Fibroblast of upper back skin (primary cell): ENCODE measurements at regions not wholly inside any gene's neighbourhood (a gene's known extent, or its start where the extent isn't known, plus 50 kb on each side); places are given as distances from the start of the nearest gene placed in this dataset.

ENCODE experiments used
- DNase-seq: peaks from one replicate; pipeline ENCODE4 v3.0.0-alpha.2; 2013

GRCh38 chr19:30674656-30675055 is 302.5 kb downstream of the ZNF536 start:
- no peak for DNase-seq

DNA sequence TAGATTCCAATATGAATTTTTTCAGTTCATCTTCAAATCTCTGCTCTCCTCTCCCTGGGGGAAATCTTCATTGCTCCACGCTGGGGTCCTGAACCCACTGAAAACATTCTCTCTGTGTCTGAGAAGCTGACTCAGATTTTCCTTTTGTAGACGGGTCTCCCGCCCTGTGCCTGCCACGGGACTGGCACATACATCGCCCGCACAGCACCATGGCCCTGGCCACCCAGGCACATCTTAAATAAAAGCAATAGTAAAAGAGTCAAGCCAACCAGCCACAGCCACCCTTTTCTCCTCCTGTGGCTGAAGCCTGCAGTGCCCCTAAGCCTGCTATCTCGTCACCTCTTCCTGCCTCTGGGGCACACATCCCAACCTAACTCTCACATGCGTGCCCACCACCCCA is 301.2 kb downstream of the ZNF536 start:
- DNase-seq = no peak

- no peak for DNase-seq
These were observed 300.7 kb downstream of the ZNF536 start for GRCh38 chr19:30672926-30673325.

- DNase-seq = peak; percentile 8
These were observed 299.5 kb downstream of the ZNF536 start for GRCh38 chr19:30671622-30672051.

- DNase-seq = no peak
These were observed 299.1 kb downstream of the ZNF536 start for GRCh38 chr19:30671367-30671619.

DNA sequence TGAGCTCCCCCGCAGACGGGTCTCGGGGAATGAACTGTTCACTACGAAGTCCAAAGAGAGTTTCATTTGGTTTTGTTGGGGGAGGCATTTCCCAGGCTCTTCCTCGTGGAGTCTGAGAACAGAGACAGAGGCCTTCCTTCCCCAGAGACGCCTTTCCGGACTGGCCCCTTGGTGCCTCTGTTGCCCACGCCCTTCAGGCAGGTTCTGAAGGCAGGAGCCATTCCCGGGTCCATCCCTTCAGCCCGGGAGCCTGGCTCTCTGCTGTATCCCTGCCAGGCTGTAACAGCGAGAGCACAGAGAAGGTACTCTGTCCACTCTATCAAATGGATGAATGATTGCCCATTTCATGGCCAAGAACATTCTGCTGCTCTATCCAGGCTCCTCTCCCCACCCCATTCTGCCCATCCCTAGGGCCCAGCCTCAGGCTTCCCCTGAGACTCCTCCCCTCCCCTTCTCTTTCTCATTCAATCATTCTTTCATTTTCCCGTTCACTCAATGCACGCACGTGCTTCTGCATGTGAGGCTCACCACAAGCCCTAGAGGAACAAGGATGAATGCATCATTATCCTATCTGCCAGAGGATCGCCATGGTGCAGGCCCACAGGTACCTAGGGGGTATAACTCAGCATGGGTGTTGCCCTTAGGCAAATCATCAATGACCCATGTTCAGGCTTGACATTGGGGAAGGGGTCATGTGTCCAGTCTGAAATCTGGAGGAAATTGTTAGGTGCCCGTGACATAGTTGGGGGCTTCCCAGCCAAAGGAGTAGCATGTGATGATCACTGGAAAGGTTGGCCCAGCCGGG is 298.6 kb downstream of the ZNF536 start:
- DNase-seq = no peak

GRCh38 chr19:30670011-30670329 is 297.8 kb downstream of the ZNF536 start:
- DNase-seq = no peak

DNA sequence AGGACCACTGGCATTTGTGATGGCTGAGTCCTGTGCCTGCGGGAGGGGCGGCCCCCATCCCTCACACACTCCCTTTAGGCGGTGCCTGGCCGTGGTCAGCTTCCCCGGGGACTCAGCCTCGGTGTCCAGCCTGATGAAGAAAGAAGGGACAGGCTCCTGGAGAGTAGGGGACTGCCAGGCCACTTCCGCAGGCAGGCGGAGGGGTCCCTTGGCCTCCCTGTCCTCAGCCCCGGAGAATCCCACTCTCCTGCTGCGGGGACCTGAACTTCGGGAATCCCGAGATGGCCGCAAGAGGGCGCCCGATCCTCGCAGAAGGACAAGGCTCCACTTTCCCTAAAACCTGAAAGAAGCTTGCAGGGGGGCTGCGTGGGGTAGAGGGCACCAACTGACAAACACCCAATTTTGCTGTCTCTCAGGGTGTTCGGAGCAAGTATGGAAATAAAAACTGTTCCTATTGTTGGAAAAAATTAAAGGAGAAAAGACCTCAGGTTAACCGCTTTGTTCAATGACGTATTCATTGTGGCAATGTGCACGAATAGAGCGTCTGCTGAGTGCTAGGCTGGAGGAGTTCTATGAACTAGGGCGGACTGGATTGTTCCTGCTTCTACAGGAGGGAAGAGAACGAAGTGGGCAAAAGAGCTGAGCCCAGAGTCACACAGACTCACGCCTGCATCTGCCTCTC is 297.3 kb downstream of the ZNF536 start:
- DNase-seq = peak; percentile 30

DNA sequence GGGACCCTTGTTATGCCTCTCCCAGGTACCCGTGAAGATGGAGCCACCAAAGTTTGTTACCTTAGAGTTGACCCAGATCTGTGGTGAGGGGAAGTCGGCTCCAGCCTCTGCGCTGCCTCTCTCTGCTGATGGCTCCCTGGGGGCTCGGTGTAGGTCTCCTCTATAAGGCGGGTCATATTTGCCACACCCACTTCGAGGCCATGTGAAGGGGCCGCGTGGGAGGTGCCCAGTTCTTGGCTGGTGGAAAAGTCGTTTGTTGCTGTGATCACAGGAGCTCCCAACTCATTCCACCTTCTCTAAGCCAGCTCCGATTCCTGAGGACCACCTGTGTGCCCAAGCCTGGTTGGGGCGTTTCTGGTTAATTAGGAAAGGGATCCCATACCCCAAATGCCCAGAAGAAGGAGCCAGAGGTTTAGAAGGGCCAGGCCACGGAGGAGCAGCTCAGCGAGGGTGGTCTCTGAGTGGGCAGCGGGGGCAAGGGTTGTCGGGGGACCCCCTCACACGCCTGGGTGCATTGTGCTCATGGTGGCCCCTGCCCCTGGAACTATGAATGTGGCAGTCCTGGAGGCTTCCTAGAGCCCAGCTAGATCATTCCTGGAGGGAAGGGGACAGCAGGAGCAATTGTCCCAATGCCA is 296.5 kb downstream of the ZNF536 start:
- no peak for DNase-seq

- DNase-seq = no peak
These were observed 295.6 kb downstream of the ZNF536 start for GRCh38 chr19:30667746-30668145.

GRCh38 chr19:30667227-30667626 is 295.0 kb downstream of the ZNF536 start:
- no peak for DNase-seq

- DNase-seq = peak; percentile 17
These were observed 294.2 kb downstream of the ZNF536 start for GRCh38 chr19:30666301-30666803.

- DNase-seq = no peak
These were observed 293.3 kb downstream of the ZNF536 start for GRCh38 chr19:30665449-30665848.

GRCh38 chr19:30663611-30664174 is 291.5 kb downstream of the ZNF536 start:
- DNase-seq = no peak

DNA sequence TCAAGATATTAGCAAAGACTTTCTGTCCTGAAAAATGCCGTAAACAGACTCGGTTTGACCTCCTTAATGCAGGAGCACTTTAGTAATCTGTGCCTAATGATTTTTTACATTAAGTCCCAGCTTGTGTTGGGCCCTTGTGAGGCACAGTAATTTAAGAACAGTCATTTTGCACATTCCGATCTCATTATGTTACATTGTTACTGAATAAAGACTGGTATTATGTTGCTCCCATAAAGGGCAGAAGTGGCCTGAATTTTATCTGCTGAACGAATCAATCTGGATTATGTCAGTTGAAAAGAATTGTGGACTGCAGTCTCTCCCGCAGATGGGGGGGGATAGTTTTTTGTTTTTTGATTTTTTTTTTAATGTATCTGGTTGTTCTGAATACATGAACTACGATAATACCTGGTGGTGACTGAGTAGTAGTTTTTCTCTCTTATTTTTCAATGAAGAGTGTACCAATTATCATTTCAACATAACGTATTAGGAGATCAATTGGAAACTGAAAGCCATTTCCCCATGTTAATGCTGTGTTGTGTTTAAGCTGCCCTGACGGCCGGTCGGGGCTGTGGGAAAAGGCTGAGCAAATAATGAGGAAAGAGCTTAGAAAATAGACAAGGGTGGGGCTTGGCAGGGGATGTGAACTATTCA is 290.2 kb downstream of the ZNF536 start:
- DNase-seq = peak; percentile 43

DNA sequence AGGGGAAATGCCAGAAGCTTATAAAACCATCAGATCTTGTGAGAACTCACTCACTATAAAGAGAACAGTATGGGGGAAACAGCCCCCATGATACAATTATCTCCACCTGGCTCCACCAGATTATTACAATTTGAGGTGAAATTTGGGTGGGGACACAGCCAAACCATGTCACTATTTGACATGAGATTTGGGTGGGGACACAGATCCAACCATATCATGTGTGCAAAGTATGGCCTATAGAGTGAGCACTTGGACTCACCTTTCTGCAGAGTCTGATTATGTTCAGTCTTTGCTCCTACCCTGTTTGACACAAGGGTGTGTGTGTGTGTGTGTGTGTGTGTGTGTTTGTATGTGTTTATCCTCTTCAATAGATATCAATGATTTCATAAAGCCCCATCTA is 287.5 kb downstream of the ZNF536 start:
- DNase-seq = no peak

GRCh38 chr19:30656520-30657100 is 284.4 kb downstream of the ZNF536 start:
- no peak for DNase-seq

- no peak for DNase-seq
These were observed 281.6 kb downstream of the ZNF536 start for GRCh38 chr19:30653646-30654386.

GRCh38 chr19:30652751-30653150 is 280.6 kb downstream of the ZNF536 start:
- DNase-seq = no peak

GRCh38 chr19:30651691-30652090 is 279.5 kb downstream of the ZNF536 start:
- DNase-seq = no peak

DNA sequence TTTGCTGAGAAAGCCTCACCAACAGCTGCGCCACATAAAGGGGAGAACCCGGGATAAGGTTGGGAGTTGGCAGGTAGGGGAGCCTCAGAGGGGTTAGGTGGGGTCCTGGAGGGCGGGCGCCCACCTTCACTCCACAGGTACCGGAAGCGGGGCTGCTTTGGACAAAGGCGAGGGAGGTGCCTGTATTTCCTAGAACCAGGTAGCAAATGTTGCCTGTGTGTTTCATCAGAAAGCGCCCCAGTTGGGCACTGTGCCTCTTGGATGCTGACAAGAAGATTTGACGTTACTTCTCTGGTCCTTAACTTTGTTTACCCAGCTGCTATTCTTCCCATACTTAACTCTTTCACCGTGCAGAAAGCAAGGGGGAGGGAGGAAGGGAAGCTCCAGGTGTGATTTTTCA is 278.9 kb downstream of the ZNF536 start:
- DNase-seq = no peak

- peak; percentile 61 for DNase-seq
These were observed 277.9 kb downstream of the ZNF536 start for GRCh38 chr19:30649934-30650614.
